K562 (cell line): ENCODE measurements at regions not wholly inside any gene's neighbourhood (a gene's known extent, or its start where the extent isn't known, plus 50 kb on each side); places are given as distances from the start of the nearest gene placed in this dataset.

Source experiments
- C11orf30 ChIP-seq: fragments of 450-650 bp; IDR thresholded peaks from 2 replicates; pipeline ENCODE4 v1.6.1; 2016; ENCODE audit warnings: low read depth, mild to moderate bottlenecking
- CBX8 ChIP-seq: fragments of 200-600 bp; sonication (generic); IDR thresholded peaks from 2 replicates; pipeline ENCODE4 v1.6.1; 2012; ENCODE audit warnings: borderline replicate concordance, mixed run types, low read depth, mild to moderate bottlenecking, moderate library complexity, mixed read lengths, low read length, control low read depth, inconsistent platforms; ENCODE audit not compliant: poor library complexity, severe bottlenecking; ENCODE audit errors: extremely low read depth
- CREB1 ChIP-seq, 2 experiments: sonication (generic) in 1 of 2; formaldehyde crosslinking in 1 of 2; IDR thresholded peaks; 2 replicates each; pipeline versions ENCODE4 v1.6.1 to v1.8.0; 2012 to 2022; ENCODE audit warnings: inconsistent platforms in 1 of 2, mild to moderate bottlenecking in 1 of 2, missing genetic modification reagents in 1 of 2, moderate library complexity in 1 of 2
- GATAD2A ChIP-seq: fragments of 450-650 bp; IDR thresholded peaks from 2 replicates; pipeline ENCODE4 v1.6.1; 2017
- HLTF ChIP-seq: fragments of 450-650 bp; IDR thresholded peaks from 2 replicates; pipeline ENCODE4 v1.6.1; 2016
- HNRNPH1 ChIP-seq: fragments of 200-400 bp; formaldehyde crosslinking; optimal IDR thresholded peaks from 2 replicates; pipeline ENCODE3; 2017; ENCODE audit warnings: low read depth, mild to moderate bottlenecking, low read length, moderate library complexity
- MTF1 ChIP-seq: fragments of 250-450 bp; sonication (Bioruptor Pico); IDR thresholded peaks from 2 replicates; pipeline ENCODE4 v1.9.0; 2021; ENCODE audit warnings: moderate library complexity, mild to moderate bottlenecking, inconsistent platforms, borderline replicate concordance
- NCOA1 ChIP-seq: fragments of 450-650 bp; IDR thresholded peaks from 2 replicates; pipeline ENCODE4 v1.6.1; 2016; ENCODE audit warnings: low read depth
- OTX1 ChIP-seq: fragments of 450-650 bp; formaldehyde crosslinking; IDR thresholded peaks from 2 replicates; pipeline ENCODE4 v1.4.0; 2022; ENCODE audit warnings: mild to moderate bottlenecking
- RBBP5 ChIP-seq: fragments of 200-600 bp; sonication (generic); IDR thresholded peaks from 2 replicates; pipeline ENCODE4 v1.6.1; 2012; ENCODE audit warnings: borderline replicate concordance, mild to moderate bottlenecking, low read length, control low read depth, inconsistent platforms; ENCODE audit not compliant: insufficient read depth, poor library complexity, severe bottlenecking
- TARDBP ChIP-seq: fragments of 450-650 bp; IDR thresholded peaks from 2 replicates; pipeline ENCODE4 v1.6.1; 2016
- WHSC1 ChIP-seq: IDR thresholded peaks from one replicate; pipeline ENCODE4 v1.6.1; 2012; ENCODE audit warnings: low read length, control low read depth, inconsistent platforms
- ZNF436 ChIP-seq: fragments of 250-450, 450-650 bp; sonication (Bioruptor Pico); formaldehyde crosslinking; IDR thresholded peaks from 2 replicates; pipeline ENCODE4 v1.7.0; 2020; ENCODE audit warnings: mild to moderate bottlenecking
- ZNF444 ChIP-seq: fragments of 250-450 bp; sonication (Bioruptor Pico); IDR thresholded peaks from 2 replicates; pipeline ENCODE4 v1.4.0; 2020; ENCODE audit warnings: mild to moderate bottlenecking, moderate library complexity
- TF ChIP-seq, protein P1 (sequence below), 2 experiments: fragments of 450-650 bp; formaldehyde crosslinking in 1 of 2; IDR thresholded peaks; 2 replicates each; pipeline versions ENCODE4 v1.4.0 to v1.6.1; 2014 to 2020; ENCODE audit warnings: mild to moderate bottlenecking in 2 of 2, borderline replicate concordance in 1 of 2, low read depth in 1 of 2
- TF ChIP-seq, protein P2 (sequence below): sonication (generic); formaldehyde crosslinking; IDR thresholded peaks from 2 replicates; pipeline ENCODE4 v1.9.0; 2022; ENCODE audit warnings: mild to moderate bottlenecking, missing genetic modification reagents
- TF ChIP-seq, protein P3 (sequence below): fragments of 450-650 bp; conservative IDR thresholded peaks from 2 replicates; pipeline ENCODE4 v1.6.1; 2016; ENCODE audit warnings: missing genetic modification characterization, low read depth, mild to moderate bottlenecking, control low read depth, missing compliant biosample characterization

DNA sequence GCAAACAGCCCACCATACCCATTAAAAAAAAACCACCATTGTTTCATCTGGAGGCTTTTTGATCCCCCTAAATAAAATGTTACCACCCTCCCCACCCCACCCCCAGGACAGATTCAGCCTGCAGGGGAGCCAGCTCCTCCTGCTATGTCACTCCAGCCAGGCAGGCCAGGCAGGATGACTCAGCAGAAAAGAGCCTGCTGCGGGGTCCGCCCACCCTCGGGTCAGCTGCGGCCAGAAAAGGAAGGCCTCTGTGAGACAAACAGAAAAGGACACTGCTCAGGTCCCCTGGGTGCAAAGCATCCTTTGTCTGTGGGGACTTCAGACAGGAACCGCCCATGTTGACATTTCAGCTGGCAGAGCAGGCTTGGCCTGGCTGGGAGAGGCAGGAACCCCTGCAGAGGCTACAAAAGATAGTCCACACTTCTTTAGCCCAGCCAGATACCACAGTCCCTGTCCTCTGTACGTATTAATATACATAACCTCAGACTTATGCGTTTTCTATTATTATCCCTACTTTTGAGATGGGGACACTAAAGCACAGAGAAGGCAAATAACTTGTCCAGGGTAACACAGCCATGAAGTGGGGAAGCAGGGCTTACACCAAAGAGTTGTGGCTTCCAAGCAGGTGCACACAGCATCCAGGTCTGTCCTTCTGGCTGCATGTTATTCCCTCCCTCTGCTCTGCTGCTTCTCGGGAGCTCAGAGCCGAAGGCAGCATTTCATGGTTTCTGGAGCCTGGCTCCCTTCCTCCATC lies 147.7 kb downstream of the CPEB2 start (continued):
- TF ChIP-seq, protein P1, sequence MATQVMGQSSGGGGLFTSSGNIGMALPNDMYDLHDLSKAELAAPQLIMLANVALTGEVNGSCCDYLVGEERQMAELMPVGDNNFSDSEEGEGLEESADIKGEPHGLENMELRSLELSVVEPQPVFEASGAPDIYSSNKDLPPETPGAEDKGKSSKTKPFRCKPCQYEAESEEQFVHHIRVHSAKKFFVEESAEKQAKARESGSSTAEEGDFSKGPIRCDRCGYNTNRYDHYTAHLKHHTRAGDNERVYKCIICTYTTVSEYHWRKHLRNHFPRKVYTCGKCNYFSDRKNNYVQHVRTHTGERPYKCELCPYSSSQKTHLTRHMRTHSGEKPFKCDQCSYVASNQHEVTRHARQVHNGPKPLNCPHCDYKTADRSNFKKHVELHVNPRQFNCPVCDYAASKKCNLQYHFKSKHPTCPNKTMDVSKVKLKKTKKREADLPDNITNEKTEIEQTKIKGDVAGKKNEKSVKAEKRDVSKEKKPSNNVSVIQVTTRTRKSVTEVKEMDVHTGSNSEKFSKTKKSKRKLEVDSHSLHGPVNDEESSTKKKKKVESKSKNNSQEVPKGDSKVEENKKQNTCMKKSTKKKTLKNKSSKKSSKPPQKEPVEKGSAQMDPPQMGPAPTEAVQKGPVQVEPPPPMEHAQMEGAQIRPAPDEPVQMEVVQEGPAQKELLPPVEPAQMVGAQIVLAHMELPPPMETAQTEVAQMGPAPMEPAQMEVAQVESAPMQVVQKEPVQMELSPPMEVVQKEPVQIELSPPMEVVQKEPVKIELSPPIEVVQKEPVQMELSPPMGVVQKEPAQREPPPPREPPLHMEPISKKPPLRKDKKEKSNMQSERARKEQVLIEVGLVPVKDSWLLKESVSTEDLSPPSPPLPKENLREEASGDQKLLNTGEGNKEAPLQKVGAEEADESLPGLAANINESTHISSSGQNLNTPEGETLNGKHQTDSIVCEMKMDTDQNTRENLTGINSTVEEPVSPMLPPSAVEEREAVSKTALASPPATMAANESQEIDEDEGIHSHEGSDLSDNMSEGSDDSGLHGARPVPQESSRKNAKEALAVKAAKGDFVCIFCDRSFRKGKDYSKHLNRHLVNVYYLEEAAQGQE (IDR thresholded peaks at IDR 0.05; ENCODE audit: borderline replicate concordance) = no peak
- TF ChIP-seq, protein P1 (CRISPR knock-in tag; IDR thresholded peaks at IDR 0.05; ENCODE audit: low read depth) = no peak
- TF ChIP-seq ZNF444 = no peak
- TF ChIP-seq RBBP5 = no peak
- TF ChIP-seq, protein P2, sequence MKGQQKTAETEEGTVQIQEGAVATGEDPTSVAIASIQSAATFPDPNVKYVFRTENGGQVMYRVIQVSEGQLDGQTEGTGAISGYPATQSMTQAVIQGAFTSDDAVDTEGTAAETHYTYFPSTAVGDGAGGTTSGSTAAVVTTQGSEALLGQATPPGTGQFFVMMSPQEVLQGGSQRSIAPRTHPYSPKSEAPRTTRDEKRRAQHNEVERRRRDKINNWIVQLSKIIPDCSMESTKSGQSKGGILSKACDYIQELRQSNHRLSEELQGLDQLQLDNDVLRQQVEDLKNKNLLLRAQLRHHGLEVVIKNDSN (CRISPR knock-in tag) = no peak
- TF ChIP-seq OTX1 (CRISPR knock-in tag) = no peak
- TF ChIP-seq WHSC1 = no peak
- TF ChIP-seq NCOA1 = peak; percentile 54; the same call in 1 of the 2 replicates
- TF ChIP-seq HNRNPH1 = no peak
- no peak for TF ChIP-seq ZNF436 (CRISPR knock-in tag)
- TF ChIP-seq, protein P3, sequence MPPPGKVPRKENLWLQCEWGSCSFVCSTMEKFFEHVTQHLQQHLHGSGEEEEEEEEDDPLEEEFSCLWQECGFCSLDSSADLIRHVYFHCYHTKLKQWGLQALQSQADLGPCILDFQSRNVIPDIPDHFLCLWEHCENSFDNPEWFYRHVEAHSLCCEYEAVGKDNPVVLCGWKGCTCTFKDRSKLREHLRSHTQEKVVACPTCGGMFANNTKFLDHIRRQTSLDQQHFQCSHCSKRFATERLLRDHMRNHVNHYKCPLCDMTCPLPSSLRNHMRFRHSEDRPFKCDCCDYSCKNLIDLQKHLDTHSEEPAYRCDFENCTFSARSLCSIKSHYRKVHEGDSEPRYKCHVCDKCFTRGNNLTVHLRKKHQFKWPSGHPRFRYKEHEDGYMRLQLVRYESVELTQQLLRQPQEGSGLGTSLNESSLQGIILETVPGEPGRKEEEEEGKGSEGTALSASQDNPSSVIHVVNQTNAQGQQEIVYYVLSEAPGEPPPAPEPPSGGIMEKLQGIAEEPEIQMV (tag) = no peak
- TF ChIP-seq MTF1 (CRISPR knock-in tag) = no peak
- no peak for TF ChIP-seq HLTF
- no peak for TF ChIP-seq GATAD2A
- TF ChIP-seq C11orf30 = peak; percentile 98
- no peak for TF ChIP-seq CREB1 (IDR thresholded peaks at IDR 0.05)
- no peak for TF ChIP-seq CREB1 (CRISPR knock-in tag; IDR thresholded peaks at IDR 0.05)
- no peak for TF ChIP-seq TARDBP
- no peak for TF ChIP-seq CBX8
